Chondrocyte (in vitro differentiated cells): ENCODE measurements at regions not wholly inside any gene's neighbourhood (a gene's known extent, or its start where the extent isn't known, plus 50 kb on each side); places are given as distances from the start of the nearest gene placed in this dataset.

Source experiments
- DNase-seq: peaks from one replicate; pipeline ENCODE4 v3.0.0; 2021; ENCODE audit warnings: mixed read lengths, low spot score
- H3K27ac Mint-ChIP-seq: one replicate; pipeline ENCODE4 v1.8.0; 2021; ENCODE audit warnings: mild to moderate bottlenecking, moderate library complexity, mixed read lengths; ENCODE audit not compliant: unreplicated experiment
- H3K27me3 Mint-ChIP-seq: 2 replicates; pipeline ENCODE4 v1.8.0; 2021; ENCODE audit warnings: low read depth, mixed read lengths
- H3K36me3 Mint-ChIP-seq: 2 replicates; pipeline ENCODE4 v1.8.0; 2021; ENCODE audit warnings: low read depth, mixed read lengths
- H3K4me1 Mint-ChIP-seq: 2 replicates; pipeline ENCODE4 v1.8.0; 2021; ENCODE audit warnings: low read depth, mild to moderate bottlenecking, mixed read lengths
- H3K4me3 Mint-ChIP-seq: one replicate; pipeline ENCODE4 v1.8.0; 2021; ENCODE audit warnings: mild to moderate bottlenecking, moderate library complexity, mixed read lengths; ENCODE audit not compliant: unreplicated experiment
- H3K9me3 Mint-ChIP-seq: 2 replicates; pipeline ENCODE4 v1.8.0; 2021; ENCODE audit warnings: low read depth, mixed read lengths
- CTCF ChIP-seq: fragments of 200-600 bp; sonication (generic); IDR thresholded peaks from 2 replicates; pipeline ENCODE4 v1.5.0; 2021; ENCODE audit warnings: antibody characterized with exemption, mild to moderate bottlenecking, moderate library complexity

DNA sequence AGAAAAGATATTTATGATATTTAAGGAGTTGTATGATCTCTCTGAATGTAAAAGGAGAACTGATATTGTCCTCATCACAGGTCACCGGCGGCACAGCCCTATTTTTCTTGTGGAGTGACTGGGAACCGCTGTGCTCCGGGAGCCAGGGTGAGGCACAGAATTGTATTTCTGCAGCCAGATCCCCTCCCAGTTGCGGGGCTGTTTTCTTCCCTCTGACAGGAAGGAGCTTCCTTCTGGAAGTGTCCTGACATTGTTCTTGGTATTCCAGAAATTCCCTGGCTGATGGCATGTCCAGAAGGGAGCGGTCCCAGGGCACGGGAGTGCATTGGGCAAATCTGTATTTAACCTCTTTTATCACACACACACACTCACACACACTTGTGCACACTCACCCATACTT lies 268.6 kb upstream of the FOXF1 start:
- Mint-ChIP-seq H3K4me3 (no peak overlapping the region), H3K36me3 (no peaks in the 10 kb centered on the region), H3K9me3 (no peaks in the 10 kb centered on the region), H3K27me3 (peaks cover 54% of the 10 kb centered on the region), H3K4me1 (no peaks in the 10 kb centered on the region), H3K27ac (no peak overlapping the region)
- no peak for DNase-seq
- no peak for TF ChIP-seq CTCF

DNA sequence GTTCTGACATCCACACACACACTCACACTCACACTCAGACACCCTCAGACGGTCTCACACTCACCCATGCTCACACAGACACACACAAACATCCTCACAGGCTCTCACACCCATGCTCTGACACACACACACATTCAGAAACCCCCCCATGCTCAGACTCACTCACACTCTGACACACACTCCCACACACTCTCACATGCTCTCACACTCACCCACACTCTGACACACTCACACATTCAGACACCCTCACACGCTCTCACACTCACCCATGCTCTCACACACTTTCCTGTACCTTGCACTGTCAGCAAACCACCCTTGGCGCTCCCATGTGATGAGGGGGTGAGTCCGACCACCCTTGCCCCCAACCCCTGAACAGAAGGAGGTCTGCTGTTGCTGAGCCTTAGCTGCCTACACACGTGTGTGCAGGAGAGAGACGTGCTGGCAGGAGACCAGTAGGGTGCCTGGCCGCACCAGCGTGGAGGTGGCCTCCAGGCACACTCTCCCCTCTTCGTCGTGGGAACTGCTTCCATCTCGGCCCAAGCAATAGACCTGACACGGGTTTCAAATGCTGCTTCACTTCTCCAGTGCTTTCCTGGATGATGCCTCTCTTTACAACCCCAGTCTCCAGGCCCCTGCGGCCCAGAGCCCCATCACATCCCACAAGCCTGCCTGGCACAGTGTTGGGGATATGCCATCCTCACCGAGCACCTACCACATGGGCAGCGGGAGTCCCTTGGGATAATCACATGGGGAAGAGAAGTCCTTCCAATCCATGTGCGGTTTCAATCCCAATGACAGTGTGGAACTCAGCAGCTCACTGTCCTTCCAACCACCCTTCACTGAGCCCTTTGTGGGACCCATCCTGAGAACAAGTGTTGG lies 267.8 kb upstream of the FOXF1 start:
- no peak overlapping the region for H3K27ac Mint-ChIP-seq
- TF ChIP-seq CTCF, result no peak
- H3K27me3 Mint-ChIP-seq, result peaks cover 58% of the 10 kb centered on the region
- H3K4me1 Mint-ChIP-seq, result no peaks in the 10 kb centered on the region
- H3K4me3 Mint-ChIP-seq, result no peak overlapping the region
- no peaks in the 10 kb centered on the region for H3K36me3 Mint-ChIP-seq
- no peak for DNase-seq
- no peaks in the 10 kb centered on the region for H3K9me3 Mint-ChIP-seq

DNA sequence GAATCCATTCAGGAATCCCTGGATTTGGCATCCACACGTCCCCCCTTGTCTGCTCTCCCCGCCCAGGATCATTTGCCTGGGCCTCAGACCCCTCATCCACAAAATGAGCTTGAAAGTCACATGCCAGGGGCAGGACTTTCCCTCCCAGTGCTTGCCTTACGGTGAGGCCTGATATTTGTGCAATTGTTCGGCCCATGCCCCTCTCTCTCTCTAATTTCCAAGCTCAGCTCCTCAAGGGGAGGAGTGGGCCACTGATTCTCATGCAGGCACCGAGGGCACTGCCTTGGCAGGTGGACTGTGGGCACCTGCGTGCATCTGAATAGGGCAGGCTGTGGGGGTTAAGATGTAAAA lies 267.2 kb upstream of the FOXF1 start:
- H3K9me3 Mint-ChIP-seq, result no peaks in the 10 kb centered on the region
- no peak overlapping the region for H3K4me3 Mint-ChIP-seq
- H3K27ac Mint-ChIP-seq, result no peak overlapping the region
- no peak for TF ChIP-seq CTCF
- no peaks in the 10 kb centered on the region for H3K36me3 Mint-ChIP-seq
- H3K27me3 Mint-ChIP-seq, result peaks cover 64% of the 10 kb centered on the region
- no peaks in the 10 kb centered on the region for H3K4me1 Mint-ChIP-seq
- DNase-seq, result no peak

DNA sequence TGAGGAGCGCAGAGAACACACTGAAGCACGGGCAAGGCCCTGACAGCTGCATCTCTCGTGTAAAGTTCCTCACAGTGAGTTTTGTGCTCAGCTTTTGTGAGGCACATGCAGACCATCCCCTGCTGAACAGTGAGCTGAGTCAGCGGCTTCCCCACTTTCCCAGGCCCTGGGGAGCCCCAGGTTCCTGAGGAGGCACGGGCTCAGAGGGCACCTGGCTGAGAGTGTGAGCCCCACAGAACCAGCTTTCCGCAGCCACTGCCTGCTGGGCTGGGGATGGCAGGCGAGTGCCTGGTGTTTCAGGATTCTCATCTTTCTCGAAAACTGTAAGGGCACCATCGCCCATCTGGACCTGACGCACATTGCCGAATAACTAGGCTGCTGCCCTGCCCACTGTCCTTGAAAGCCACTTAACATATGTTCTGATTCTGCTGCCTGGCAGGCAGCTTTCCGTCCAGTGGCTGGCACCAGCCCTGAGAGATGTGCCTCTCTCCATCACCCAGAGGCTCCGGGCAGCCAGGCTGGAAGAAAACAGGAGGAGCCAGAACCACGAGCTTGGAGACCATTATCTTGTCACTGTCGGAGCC lies 266.7 kb upstream of the FOXF1 start:
- Mint-ChIP-seq H3K4me1 (no peaks in the 10 kb centered on the region), H3K4me3 (no peak overlapping the region), H3K9me3 (no peaks in the 10 kb centered on the region), H3K27me3 (peaks cover 67% of the 10 kb centered on the region), H3K36me3 (no peaks in the 10 kb centered on the region), H3K27ac (no peak overlapping the region)
- no peak for TF ChIP-seq CTCF
- no peak for DNase-seq

- H3K36me3 Mint-ChIP-seq, result no peaks in the 10 kb centered on the region
- peaks cover 69% of the 10 kb centered on the region for H3K27me3 Mint-ChIP-seq
- no peaks in the 10 kb centered on the region for H3K4me1 Mint-ChIP-seq
- H3K9me3 Mint-ChIP-seq, result no peaks in the 10 kb centered on the region
- no peak overlapping the region for H3K4me3 Mint-ChIP-seq
- TF ChIP-seq CTCF, result no peak
- no peak for DNase-seq
- no peak overlapping the region for H3K27ac Mint-ChIP-seq
Observed at GRCh38 chr16:86244158-86244557, 266.2 kb upstream of the FOXF1 start.
